HFFc6 (cell line): ENCODE measurements at regions not wholly inside any gene's neighbourhood (a gene's known extent, or its start where the extent isn't known, plus 50 kb on each side); places are given as distances from the start of the nearest gene placed in this dataset.

ENCODE experiments used
- DNase-seq: peaks from one replicate; pipeline ENCODE4 v3.0.0-alpha.2; 2018
- H3K27ac Mint-ChIP-seq: 2 replicates; pipeline ENCODE4 v1.8.0; 2020; ENCODE audit warnings: mild to moderate bottlenecking, mixed read lengths
- H3K27me3 Mint-ChIP-seq: 2 replicates; pipeline ENCODE4 v1.8.0; 2021; ENCODE audit warnings: mild to moderate bottlenecking, moderate library complexity, mixed read lengths; ENCODE audit not compliant: insufficient read depth
- H3K36me3 Mint-ChIP-seq: 2 replicates; pipeline ENCODE4 v1.8.0; 2021; ENCODE audit warnings: low read depth, mixed read lengths
- H3K4me1 Mint-ChIP-seq: 2 replicates; pipeline ENCODE4 v1.8.0; 2020; ENCODE audit warnings: low read depth, mixed read lengths
- H3K4me3 Mint-ChIP-seq: 2 replicates; pipeline ENCODE4 v1.8.0; 2020; ENCODE audit warnings: mild to moderate bottlenecking, moderate library complexity, mixed read lengths
- H3K9me3 Mint-ChIP-seq: 2 replicates; pipeline ENCODE4 v1.8.0; 2020; ENCODE audit warnings: mild to moderate bottlenecking, mixed read lengths
- TF ChIP-seq, protein P1 (sequence below): fragments of 200-600 bp; sonication (generic); IDR thresholded peaks from 2 replicates; pipeline ENCODE4 v1.5.0; 2021; ENCODE audit warnings: antibody characterized with exemption, mild to moderate bottlenecking

GRCh38 chr9:14447103-14447502, 133.2 kb upstream of the NFIB start:
- no peaks in the 10 kb centered on the region for H3K36me3 Mint-ChIP-seq
- H3K9me3 Mint-ChIP-seq: no peaks in the 10 kb centered on the region
- no peak overlapping the region for H3K27ac Mint-ChIP-seq
- DNase-seq: no peak
- H3K4me3 Mint-ChIP-seq: no peak overlapping the region
- no peaks in the 10 kb centered on the region for H3K4me1 Mint-ChIP-seq
- TF ChIP-seq, protein P1, sequence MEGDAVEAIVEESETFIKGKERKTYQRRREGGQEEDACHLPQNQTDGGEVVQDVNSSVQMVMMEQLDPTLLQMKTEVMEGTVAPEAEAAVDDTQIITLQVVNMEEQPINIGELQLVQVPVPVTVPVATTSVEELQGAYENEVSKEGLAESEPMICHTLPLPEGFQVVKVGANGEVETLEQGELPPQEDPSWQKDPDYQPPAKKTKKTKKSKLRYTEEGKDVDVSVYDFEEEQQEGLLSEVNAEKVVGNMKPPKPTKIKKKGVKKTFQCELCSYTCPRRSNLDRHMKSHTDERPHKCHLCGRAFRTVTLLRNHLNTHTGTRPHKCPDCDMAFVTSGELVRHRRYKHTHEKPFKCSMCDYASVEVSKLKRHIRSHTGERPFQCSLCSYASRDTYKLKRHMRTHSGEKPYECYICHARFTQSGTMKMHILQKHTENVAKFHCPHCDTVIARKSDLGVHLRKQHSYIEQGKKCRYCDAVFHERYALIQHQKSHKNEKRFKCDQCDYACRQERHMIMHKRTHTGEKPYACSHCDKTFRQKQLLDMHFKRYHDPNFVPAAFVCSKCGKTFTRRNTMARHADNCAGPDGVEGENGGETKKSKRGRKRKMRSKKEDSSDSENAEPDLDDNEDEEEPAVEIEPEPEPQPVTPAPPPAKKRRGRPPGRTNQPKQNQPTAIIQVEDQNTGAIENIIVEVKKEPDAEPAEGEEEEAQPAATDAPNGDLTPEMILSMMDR: no peak
- peaks cover 1% of the 10 kb centered on the region for H3K27me3 Mint-ChIP-seq

- no peaks in the 10 kb centered on the region for H3K36me3 Mint-ChIP-seq
- H3K9me3 Mint-ChIP-seq: no peaks in the 10 kb centered on the region
- no peak overlapping the region for H3K4me3 Mint-ChIP-seq
- H3K27me3 Mint-ChIP-seq: peaks cover 1% of the 10 kb centered on the region; the same call in 1 of the 2 replicates
- H3K4me1 Mint-ChIP-seq: no peaks in the 10 kb centered on the region
- TF ChIP-seq, protein P1: no peak
- no peak for DNase-seq
- H3K27ac Mint-ChIP-seq: no peak overlapping the region
Measured at GRCh38 chr9:14445946-14446345, 132.0 kb upstream of the NFIB start.

DNA sequence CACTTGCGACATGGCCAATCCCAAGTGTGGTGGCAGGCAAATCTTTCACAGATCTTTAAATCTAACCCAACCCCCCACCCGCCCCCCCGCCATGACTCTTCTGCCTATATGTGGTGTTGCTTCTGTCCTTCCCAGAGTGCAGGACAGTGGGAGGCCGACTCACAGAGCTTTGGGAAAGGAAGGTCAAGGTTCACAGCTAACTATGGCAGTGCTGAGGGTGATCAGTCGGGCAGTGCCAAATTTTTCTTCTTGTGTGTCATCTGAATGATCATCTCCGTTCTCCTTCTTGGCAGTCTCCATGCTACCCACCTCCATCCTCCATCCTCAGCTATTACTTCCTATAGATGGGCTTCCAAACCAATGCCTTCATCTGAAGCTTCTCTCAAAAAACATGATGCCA, 129.0 kb upstream of the NFIB start:
- Mint-ChIP-seq H3K4me3 (no peak overlapping the region), H3K27ac (no peak overlapping the region), H3K9me3 (no peaks in the 10 kb centered on the region), H3K27me3 (peaks cover 13% of the 10 kb centered on the region), H3K4me1 (peaks cover 8% of the 10 kb centered on the region), H3K36me3 (no peaks in the 10 kb centered on the region)
- TF ChIP-seq, protein P1: no peak
- DNase-seq: no peak

GRCh38 chr9:14441976-14442651, 128.2 kb upstream of the NFIB start:
- Mint-ChIP-seq H3K4me3 (no peak overlapping the region), H3K27me3 (peaks cover 15% of the 10 kb centered on the region), H3K36me3 (no peaks in the 10 kb centered on the region), H3K27ac (no peak overlapping the region), H3K9me3 (no peaks in the 10 kb centered on the region), H3K4me1 (peaks cover 13% of the 10 kb centered on the region)
- DNase-seq: no peak
- TF ChIP-seq, protein P1: peak; percentile 69

DNA sequence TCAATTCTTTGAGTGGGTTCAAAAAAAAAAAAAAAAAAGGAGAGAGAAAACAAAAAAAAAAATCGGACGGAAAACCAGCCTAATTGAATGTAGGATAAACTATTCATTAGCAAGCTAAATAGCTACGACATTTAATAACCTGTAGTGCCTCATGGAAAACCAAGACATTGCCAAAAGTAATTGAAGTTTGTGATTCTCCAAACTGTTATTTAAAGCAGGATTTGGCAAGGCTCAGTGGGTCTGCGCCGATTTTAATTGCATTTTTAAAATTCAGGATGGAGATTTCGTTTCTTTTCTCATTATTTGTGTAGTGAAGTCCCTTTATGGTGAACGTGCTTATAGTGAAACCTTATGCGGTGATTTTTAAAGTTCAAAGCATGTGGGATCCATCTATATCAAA, 127.2 kb upstream of the NFIB start:
- Mint-ChIP-seq H3K4me1 (peaks cover 13% of the 10 kb centered on the region), H3K9me3 (no peaks in the 10 kb centered on the region), H3K27me3 (peaks cover 15% of the 10 kb centered on the region), H3K36me3 (no peaks in the 10 kb centered on the region), H3K4me3 (no peak overlapping the region), H3K27ac (no peak overlapping the region)
- no peak for DNase-seq
- TF ChIP-seq, protein P1: no peak
